ENCODE measurements at regions not wholly inside any gene's neighbourhood (a gene's known extent, or its start where the extent isn't known, plus 50 kb on each side); places are given as distances from the start of the nearest gene placed in this dataset.

- TF ChIP-seq CTCF (conservative IDR thresholded peaks at IDR 0.05; ENCODE audit: low read length) (no peak), EZH2phosphoT487 (IDR thresholded peaks at IDR 0.05; ENCODE audit: borderline replicate concordance, low read depth, low read length) (no peak)
Measured at GRCh38 chr4:30341731-30342130, 378.4 kb upstream of the PCDH7 start.
